ENCODE measurements at regions not wholly inside any gene's neighbourhood (a gene's known extent, or its start where the extent isn't known, plus 50 kb on each side); places are given as distances from the start of the nearest gene placed in this dataset.

GRCh38 chr2:2777213-2777612 lies 446.1 kb upstream of the MYT1L start:
- WGBS, 2 experiments (ENCODE audit: extremely low coverage in 2 of 2, insufficient read length in 1 of 2), result no CpG with 5 or more reads among the region's 2 CpGs
- in situ Hi-C loops (cut with MboI; ENCODE audit: low sequenced_read_pairs) (no loop called here), intact Hi-C loops (cut with micrococcal nuclease) (no loop called here), dilution Hi-C loops (cut with HindIII; ENCODE audit: low sequenced_read_pairs, unreplicated experiment) (no loop called here)
- Histone ChIP-seq H3K14ac (replicated peaks; ENCODE audit: low read depth, low read length) (no peak overlapping the region), H3K36me3 (ENCODE audit: control insufficient read depth, insufficient read depth, low read length) (no peaks in the 10 kb centered on the region), H4K8ac (ENCODE audit: low read depth in 2 of 2, low read length in 2 of 2) (no peak overlapping the region), H3K4ac (ENCODE audit: low read depth, low read length) (no peak overlapping the region), H3K23ac (ENCODE audit: low read depth, low read length) (no peak overlapping the region), H2AK9ac (replicated peaks; ENCODE audit: low read depth, low read length, poor library complexity) (no peak overlapping the region), H4K91ac (ENCODE audit: insufficient read depth, low read depth, low read length) (no peak overlapping the region), H2AK5ac (ENCODE audit: low read depth, low read length) (no peak overlapping the region), H3K18ac (ENCODE audit: low read depth, low read length) (no peak overlapping the region), H3K4me3 (ENCODE audit: insufficient read depth, low read depth, low read length) (no peak overlapping the region), H2AFZ (replicated peaks; ENCODE audit: low read length, poor library complexity) (no peak overlapping the region), H2BK120ac (ENCODE audit: low read depth, low read length) (no peak overlapping the region), H3K56ac (ENCODE audit: extremely low read depth, insufficient read depth, low read length) (no peak overlapping the region), H3K9ac (ENCODE audit: low read depth, low read length) (no peak overlapping the region), H3K27ac (ENCODE audit: insufficient read depth, low read length) (no peak overlapping the region), H2BK20ac (ENCODE audit: low read depth, low read length) (no peak overlapping the region), H3K4me1 (ENCODE audit: control insufficient read depth, insufficient read depth, low read length) (no peaks in the 10 kb centered on the region), H4K5ac (ENCODE audit: low read depth, low read length) (no peak overlapping the region), H3K4me2 (ENCODE audit: low read depth, low read length) (no peak overlapping the region), H4K20me1 (ENCODE audit: insufficient read depth, low read length) (no peaks in the 10 kb centered on the region), H3K27me3 (ENCODE audit: control insufficient read depth, insufficient read depth, low read length) (no peaks in the 10 kb centered on the region), H3K9me3 (ENCODE audit: control insufficient read depth, insufficient read depth, low read length) (peaks cover 48% of the 10 kb centered on the region), H3K9me1 (ENCODE audit: insufficient read depth, low read length) (no peaks in the 10 kb centered on the region), H2BK15ac (ENCODE audit: low read depth, low read length) (no peak overlapping the region), H2BK5ac (ENCODE audit: low read depth, low read length, poor library complexity, severe bottlenecking) (no peak overlapping the region), H3K79me1 (ENCODE audit: low read depth in 1 of 2, low read length in 2 of 2) (no peaks in the 10 kb centered on the region)
- BruUV-seq (replicated peaks), result no TSS peak
- ChIA-PET CTCF (no interaction called here), POLR2A (ENCODE audit: unreplicated experiment) (no interaction called here)
- DNase-seq, result no peak
- no peak for ATAC-seq (ENCODE audit: low read depth)
- TF ChIP-seq BHLHE40 (IDR thresholded peaks at IDR 0.05; ENCODE audit: low read depth, low read length) (no peak), ELK1 (IDR thresholded peaks at IDR 0.05; ENCODE audit: borderline replicate concordance, low read depth, low read length) (no peak), RAD21 (IDR thresholded peaks at IDR 0.05; ENCODE audit: low read length) (no peak), USF2 (IDR thresholded peaks at IDR 0.05; ENCODE audit: low read depth, low read length) (no peak), SMC3 (IDR thresholded peaks at IDR 0.05; ENCODE audit: low read depth, low read length) (no peak), FOS (IDR thresholded peaks at IDR 0.05; ENCODE audit: low read depth, low read length) (no peak), CTCF (conservative IDR thresholded peaks at IDR 0.05; ENCODE audit: low read depth, low read length) (no peak), MAFK (IDR thresholded peaks at IDR 0.05; ENCODE audit: low read depth, low read length) (no peak), POLR2A (IDR thresholded peaks at IDR 0.05; ENCODE audit: low read depth, low read length) (no peak), CHD1 (IDR thresholded peaks at IDR 0.05; ENCODE audit: low read depth, low read length) (no peak)
